Ovary (tissue), 7 donors: ENCODE measurements at regions not wholly inside any gene's neighbourhood (a gene's known extent, or its start where the extent isn't known, plus 50 kb on each side); places are given as distances from the start of the nearest gene placed in this dataset.

Source experiments
- DNase-seq, 5 donors: peaks; one replicate each; pipeline ENCODE4 v3.0.0-alpha.2; 2019 to 2020
- H3K27ac ChIP-seq, 2 donors: fragments of 200-600 bp; one replicate each; pipeline versions ENCODE4 v1.5.1 to v1.8.0; 2019 to 2022
- H3K27me3 ChIP-seq: fragments of 200-600 bp; one replicate; pipeline ENCODE4 v1.8.0; 2022
- H3K36me3 ChIP-seq: fragments of 200-600 bp; sonication (generic); one replicate; pipeline ENCODE4 v1.5.1; 2019
- H3K4me1 ChIP-seq: one replicate; pipeline ENCODE4 v1.8.1; 2013; ENCODE audit warnings: mild to moderate bottlenecking, moderate library complexity; ENCODE audit not compliant: insufficient read depth
- H3K4me3 ChIP-seq: fragments of 200-600 bp; sonication (generic); one replicate; pipeline ENCODE4 v1.5.1; 2017
- H3K9me3 ChIP-seq, 2 donors: fragments of 200-600 bp in 1 of 2; sonication (generic) in 1 of 2; one replicate each; pipeline versions ENCODE4 v1.5.1 to v1.8.1; 2013 to 2019; ENCODE audit warnings: mild to moderate bottlenecking in 1 of 2, moderate library complexity in 1 of 2
- CTCF ChIP-seq, 3 donors: fragments of 450-650 bp in 2 of 3; fragments of 200-600 bp in 1 of 3; IDR thresholded peaks; one replicate each; pipeline versions ENCODE4 v1.5.1 to v1.8.0; 2016 to 2022; ENCODE audit warnings: antibody characterized with exemption in 3 of 3, mild to moderate bottlenecking in 1 of 3
- EP300 ChIP-seq: sonication (generic); formaldehyde crosslinking; IDR thresholded peaks from one replicate; pipeline ENCODE4 v1.6.1; 2017; ENCODE audit warnings: antibody characterized with exemption
- POLR2A ChIP-seq: fragments of 450-650 bp; IDR thresholded peaks from one replicate; pipeline ENCODE4 v1.6.1; 2017; ENCODE audit warnings: antibody characterized with exemption, mild to moderate bottlenecking, moderate library complexity
- WGBS, 3 donors: extraction: QIAGEN DNeasy Blood & Tissue Kit in 1 of 3; methylation state at CpG; one replicate each; pipeline versions ENCODE4 v1.1.5 to v1.1.7; 2013 to 2017; 5-methylcytosine and 5-hydroxymethylcytosine counted together
- intact Hi-C, 4 donors: fragments of 100-400 bp; cut with DNase I; formaldehyde crosslinking; loops; one replicate each; pipeline versions ENCODE4 v1.11.0 to v1.15.1; 2022 to 2023
- donor health status: DM: no; HTN: no; CAD: no; lungs with moderate emphysema.
- donor health status: DM: no; HTN: no; CAD: no.
- donor health status: Bipolar disorder and iron deficiency.
- donor health status: DM: no; HTN: no; CAD: no.
- donor health status: DM: yes; HTN: yes; CAD: no.

DNA sequence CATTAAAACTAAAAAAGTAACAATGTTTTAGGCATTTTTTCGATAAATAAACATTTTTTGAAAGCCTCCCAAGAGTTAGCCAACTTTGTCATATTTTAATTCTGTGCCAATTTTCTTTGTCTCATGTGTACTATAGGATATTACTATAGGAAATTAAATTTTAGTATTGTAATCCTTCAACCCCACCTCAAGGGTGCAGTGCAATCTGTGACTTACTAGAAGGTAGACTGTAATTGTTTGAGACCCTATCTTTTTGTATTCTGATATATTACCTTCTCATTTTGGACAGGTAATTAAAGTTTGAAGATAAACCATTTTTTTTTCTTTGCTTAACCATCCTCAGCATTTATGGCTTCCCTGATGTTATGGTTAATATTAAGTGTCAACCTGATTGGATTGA, 457.8 kb downstream of the PCDH20 start:
- TF ChIP-seq EP300 (no peak), POLR2A (no peak), CTCF (IDR thresholded peaks at IDR 0.05) (no peak)

DNA sequence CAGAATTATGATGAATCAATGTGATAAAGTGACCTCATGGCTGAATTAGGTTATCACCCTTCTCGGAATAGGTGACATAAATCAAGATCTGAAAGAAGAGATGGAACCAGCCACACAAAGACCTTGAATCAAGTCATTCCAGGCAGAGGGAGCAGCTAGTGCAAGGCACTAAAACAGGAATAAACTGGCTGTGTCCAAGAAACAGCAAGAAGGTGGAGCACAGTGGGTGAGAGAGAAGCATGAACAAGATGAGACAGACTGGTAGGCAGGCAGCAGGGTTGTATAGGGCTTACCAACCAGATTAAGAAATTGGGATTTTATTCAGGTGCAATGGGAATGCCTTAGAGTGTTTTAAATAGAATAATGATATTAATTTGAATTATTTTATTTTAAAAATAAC, 470.3 kb downstream of the PCDH20 start:
- Histone ChIP-seq H3K4me3 (no peak overlapping the region), H3K9me3 (no peaks in the 10 kb centered on the region), H3K4me1 (no peaks in the 10 kb centered on the region), H3K36me3 (no peaks in the 10 kb centered on the region), H3K27ac (no peak overlapping the region), H3K27me3 (no peaks in the 10 kb centered on the region)
- TF ChIP-seq EP300, result no peak
- no peak for TF ChIP-seq POLR2A
- TF ChIP-seq CTCF (IDR thresholded peaks at IDR 0.05), result no peak
- intact Hi-C loops, result no loop called here
- 0 to 16% (median 1%) methylated on average over 1 of the region's 1 CpG for WGBS, 3 donors
- DNase-seq, result no peak

More for the DNA sequence above, 457.8 kb downstream of the PCDH20 start:
- H3K4me3 ChIP-seq, result no peak overlapping the region
- H3K4me1 ChIP-seq, result no peaks in the 10 kb centered on the region
- H3K27ac ChIP-seq, result no peak overlapping the region
- intact Hi-C loops, result no loop called here
- 41 to 58% (median 53%) methylated on average over 1 of the region's 1 CpG for WGBS, 3 donors
- no peaks in the 10 kb centered on the region for H3K27me3 ChIP-seq
- H3K9me3 ChIP-seq, result no peaks in the 10 kb centered on the region
- no peak for DNase-seq
- no peaks in the 10 kb centered on the region for H3K36me3 ChIP-seq

- intact Hi-C loops, result no loop called here
- Histone ChIP-seq H3K4me1 (no peaks in the 10 kb centered on the region), H3K27ac (no peak overlapping the region), H3K27me3 (no peaks in the 10 kb centered on the region), H3K9me3 (no peaks in the 10 kb centered on the region), H3K4me3 (no peak overlapping the region), H3K36me3 (no peaks in the 10 kb centered on the region)
- no peak for DNase-seq
- TF ChIP-seq EP300 (no peak), POLR2A (no peak), CTCF (IDR thresholded peaks at IDR 0.05) (no peak)
- WGBS, 3 donors, result 61 to 74% (median 71%) methylated on average over 1 of the region's 1 CpG
These were observed 470.8 kb downstream of the PCDH20 start for GRCh38 chr13:60944863-60945262.

DNA sequence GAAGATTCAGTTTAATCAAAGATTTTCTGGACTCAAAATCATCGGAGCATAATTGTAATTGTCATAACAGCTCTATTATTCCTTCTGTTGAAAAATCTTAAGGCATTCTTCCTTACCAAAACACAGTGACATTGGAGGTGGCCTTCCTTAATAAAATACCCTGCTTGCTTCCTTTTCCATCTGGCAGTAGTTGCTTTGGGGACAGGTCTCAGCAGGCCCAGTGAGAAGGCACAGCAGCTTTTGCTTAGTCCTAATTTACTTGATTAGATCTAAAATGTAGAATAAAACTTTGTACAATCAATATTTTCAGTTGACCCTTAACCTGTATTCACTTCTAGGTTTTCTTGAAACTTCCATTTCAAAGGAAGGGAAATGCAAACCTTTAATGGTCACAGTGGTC, 471.6 kb downstream of the PCDH20 start:
- Histone ChIP-seq H3K36me3 (no peaks in the 10 kb centered on the region), H3K4me1 (no peaks in the 10 kb centered on the region)

More for the DNA sequence above, 471.6 kb downstream of the PCDH20 start:
- no peaks in the 10 kb centered on the region for H3K9me3 ChIP-seq
- intact Hi-C loops, result no loop called here
- H3K27ac ChIP-seq, result no peak overlapping the region
- no peak for TF ChIP-seq POLR2A
- TF ChIP-seq EP300, result no peak
- TF ChIP-seq CTCF (IDR thresholded peaks at IDR 0.05), result no peak
- H3K4me3 ChIP-seq, result no peak overlapping the region
- no peak for DNase-seq
- 83 to 95% (median 91%) methylated on average over 1 of the region's 1 CpG for WGBS, 3 donors
- H3K27me3 ChIP-seq, result no peaks in the 10 kb centered on the region
